ENCODE measurements at regions not wholly inside any gene's neighbourhood (a gene's known extent, or its start where the extent isn't known, plus 50 kb on each side); places are given as distances from the start of the nearest gene placed in this dataset.
"Not testable (repeated sequence)": the region's sequence is repeated elsewhere in the genome, so short reads cannot be mapped to it uniquely, and the experiment has no call there.

DNA sequence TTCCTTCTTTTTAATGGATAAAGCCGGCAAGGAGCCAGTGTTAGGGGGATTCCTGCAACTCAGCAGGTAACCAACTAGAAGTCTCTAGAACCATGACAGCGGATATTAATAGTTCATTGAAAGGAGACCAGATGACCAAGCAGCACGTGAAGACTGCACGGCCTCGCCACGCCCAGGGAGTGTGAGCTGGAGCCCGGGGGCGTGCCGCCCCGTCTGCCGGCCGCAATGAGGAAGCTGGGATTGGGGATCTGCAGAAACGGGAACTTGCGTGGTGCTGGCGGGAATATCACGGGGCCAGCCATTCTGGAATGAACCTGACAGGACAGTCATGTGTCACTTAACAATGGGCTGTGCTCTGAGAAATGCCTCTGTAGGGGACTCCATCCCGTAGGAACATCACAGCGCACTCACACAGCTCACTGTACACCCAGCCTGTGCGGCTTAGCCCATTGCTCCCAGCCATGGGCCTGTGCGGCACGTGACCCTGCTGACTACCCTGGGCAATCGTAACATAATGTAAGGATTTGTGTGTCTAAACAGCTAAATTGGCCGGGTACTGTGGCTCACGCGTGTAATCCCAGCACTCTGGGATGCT is 4092.8 kb upstream of the TPTE start:
- DNase-seq (ENCODE audit: low spot score); intact Hi-C loops (cut with DNase I): not testable (repeated sequence)
- ATAC-seq = peak; percentile 64

DNA sequence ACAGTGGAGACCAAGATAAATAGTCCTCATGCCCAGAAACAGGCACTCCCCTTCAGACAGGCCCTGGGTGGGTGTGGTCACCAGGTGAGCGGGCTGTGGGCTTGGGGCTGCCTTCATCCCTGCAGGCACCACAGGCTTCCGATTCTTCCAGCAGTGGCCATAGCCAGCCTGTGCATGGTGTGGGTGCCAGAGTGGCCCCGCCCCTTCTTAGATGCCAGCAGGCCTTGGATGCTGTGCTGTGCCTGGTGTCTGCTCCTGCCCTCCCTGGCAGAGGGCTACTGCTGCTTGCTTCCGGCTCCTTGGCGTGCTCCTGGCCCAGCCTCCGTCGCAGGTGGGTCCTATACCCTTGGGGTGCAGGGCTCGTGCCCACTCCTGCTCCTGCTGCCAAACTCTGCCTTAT is 4091.5 kb upstream of the TPTE start:
- intact Hi-C loops (cut with DNase I); DNase-seq (ENCODE audit: low spot score): not testable (repeated sequence)
- ATAC-seq = peak; percentile 22

DNA sequence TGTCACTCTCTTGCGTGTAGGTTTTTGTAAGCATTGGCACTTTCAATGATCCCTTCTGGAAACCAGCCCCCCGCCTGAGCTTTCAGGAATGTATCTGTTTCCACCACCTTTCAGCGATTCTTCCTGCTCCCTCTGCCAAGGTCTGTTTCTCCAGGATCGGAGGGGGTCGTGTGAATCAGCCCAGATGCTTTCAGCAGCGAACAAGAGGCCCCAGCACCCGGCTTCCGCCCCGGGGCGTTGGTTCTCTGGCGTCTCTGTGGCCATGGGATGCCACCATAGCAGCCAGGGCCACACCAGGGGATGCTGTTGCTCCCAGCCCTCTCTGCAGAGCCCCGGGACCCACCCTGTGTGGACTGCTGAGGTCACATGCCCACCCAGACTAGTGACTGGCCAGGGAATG is 4088.2 kb upstream of the TPTE start:
- ATAC-seq; DNase-seq (ENCODE audit: low spot score); intact Hi-C loops (cut with DNase I): not testable (repeated sequence)

DNA sequence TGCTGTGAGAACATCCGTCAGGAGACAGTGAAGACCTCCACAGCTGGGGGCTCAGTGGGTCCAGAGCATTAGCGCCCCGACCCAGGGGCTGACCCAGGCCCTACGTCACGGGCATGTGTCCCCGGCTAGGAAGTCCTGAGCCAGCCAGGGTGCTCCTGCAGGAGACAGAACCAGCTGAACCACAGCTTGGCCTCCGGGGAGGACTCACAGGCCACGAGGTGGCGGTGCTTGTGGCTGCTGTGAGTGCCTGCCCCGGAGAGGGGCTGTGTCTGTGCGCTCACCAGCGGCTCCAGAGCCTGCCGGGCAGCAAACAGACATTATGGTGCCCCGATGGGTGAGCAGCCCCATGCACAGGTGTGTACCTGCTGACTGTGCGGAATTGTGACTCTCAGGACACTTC is 4085.2 kb upstream of the TPTE start:
- intact Hi-C loops (cut with DNase I); ATAC-seq; DNase-seq (ENCODE audit: low spot score): not testable (repeated sequence)

DNA sequence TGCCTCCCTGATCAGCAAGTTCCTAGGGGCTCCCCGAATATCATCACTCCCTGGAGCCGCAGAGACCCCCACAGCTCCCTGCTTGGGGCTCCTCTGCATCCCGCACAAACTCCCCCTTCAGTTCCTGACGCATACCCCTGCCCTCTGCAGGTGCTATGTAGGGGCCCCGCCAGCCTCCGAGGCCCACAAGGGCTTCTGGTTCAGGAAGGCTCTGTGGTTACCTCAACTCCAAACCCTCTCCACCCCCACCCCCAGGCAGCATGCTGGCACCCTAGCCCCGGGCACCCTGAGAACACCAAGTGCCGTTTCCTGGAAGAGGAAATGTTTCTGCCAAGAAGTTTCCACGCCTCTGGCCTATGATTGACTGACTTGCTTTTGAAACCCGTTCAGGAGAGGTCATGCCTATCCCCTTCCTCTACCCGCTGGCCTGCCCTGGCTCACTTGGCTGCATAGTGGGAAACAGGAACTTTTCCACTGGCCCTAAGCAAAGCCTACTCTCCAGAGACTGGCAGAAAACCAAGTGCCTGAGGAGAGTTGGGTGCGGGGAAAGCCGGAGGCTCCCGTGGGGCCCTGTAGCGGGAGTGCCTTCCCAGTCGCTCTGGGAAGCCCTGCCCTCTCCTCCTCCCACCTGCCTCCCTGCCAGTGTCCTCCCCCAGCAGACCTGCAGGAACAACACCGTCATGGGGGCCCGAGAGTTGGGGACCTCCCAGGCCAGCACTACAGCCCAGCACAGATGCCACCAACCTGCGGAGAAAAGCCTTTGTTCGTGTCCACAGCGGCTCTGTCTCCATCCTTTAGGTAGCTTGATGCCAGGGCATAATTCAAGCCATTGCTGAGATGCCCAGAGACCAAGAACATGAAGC is 4084.2 kb upstream of the TPTE start:
- intact Hi-C loops (cut with DNase I); DNase-seq (ENCODE audit: low spot score): not testable (repeated sequence)
- ATAC-seq = peak; percentile 75

DNA sequence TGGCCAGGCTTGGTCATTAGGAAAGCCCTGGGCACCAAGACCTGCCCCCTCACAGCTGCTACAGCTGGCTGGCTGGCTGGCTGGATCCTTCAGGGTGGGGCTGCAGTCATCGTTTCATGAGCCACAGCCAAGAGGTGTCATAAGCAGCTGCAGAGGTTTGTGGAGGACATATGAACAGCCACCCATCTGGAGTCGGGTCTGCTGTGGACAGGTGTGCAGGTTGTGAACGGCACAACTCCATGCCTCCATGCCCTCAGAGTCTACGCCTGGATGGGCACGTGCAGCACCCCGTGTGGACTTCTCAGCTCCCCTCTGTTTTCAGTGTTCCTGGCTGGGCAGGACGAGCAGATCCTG is 4083.6 kb upstream of the TPTE start:
- DNase-seq (ENCODE audit: low spot score); intact Hi-C loops (cut with DNase I): not testable (repeated sequence)
- peak; percentile 48 for ATAC-seq

DNA sequence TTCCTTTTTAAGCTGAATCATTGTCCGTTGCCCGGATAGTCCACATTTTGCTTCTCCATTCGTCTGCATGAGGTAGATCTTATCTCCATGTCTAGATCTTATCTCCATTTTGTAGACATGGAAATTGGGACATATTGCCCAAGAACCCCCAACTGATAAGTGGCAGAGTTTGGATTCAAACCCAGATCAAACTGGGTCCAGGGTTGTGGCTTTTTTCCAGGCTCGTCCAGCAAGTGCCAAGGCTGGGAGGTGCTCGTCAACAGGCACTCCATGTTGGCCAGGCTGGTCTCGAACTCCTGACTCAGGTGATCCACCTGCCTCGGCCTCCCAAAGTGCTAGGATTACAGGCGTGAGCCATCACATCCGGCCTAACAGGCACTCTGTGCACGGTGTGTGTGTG is 4082.3 kb upstream of the TPTE start:
- ATAC-seq; DNase-seq (ENCODE audit: low spot score); intact Hi-C loops (cut with DNase I): not testable (repeated sequence)

GRCh38 chr21:6454648-6455340 is 4066.6 kb upstream of the TPTE start:
- DNase-seq (ENCODE audit: low spot score); intact Hi-C loops (cut with DNase I): not testable (repeated sequence)
- ATAC-seq = peak; percentile 64

DNA sequence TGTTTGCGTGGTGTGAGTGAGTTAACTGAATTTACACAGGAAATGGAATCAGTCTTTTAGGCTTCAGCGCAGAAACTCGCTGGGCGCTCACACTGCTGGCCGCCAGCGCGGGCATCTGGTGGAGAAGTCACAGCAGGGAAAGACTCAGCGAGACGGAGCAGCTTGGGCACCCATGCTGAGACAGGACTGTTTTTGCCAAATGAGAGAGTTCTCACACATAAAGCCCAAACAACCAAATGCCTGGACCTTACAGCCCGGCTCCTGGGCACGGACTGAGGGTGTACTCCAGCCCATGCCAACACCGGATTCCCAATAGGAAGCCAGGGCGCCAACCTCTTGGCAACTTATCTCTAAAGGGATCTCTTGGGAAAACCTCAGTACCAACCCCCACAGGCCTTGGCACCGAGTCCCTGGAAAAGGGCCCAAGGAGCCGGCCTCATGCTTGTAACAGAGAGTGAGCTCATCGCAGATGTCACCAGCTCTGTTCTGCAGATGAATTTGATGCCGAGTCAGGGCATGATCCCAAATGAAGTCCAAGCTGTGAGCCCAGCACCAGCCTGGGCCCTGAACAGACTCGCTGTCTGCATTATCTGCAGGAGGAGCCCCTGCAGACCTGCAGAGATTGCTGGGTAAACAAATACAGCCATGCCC is 4065.2 kb upstream of the TPTE start:
- ATAC-seq = peak; percentile 16
- DNase-seq (ENCODE audit: low spot score); intact Hi-C loops (cut with DNase I): not testable (repeated sequence)

- ATAC-seq; DNase-seq (ENCODE audit: low spot score); intact Hi-C loops (cut with DNase I): not testable (repeated sequence)
These were observed 4061.6 kb upstream of the TPTE start for GRCh38 chr21:6459761-6460160.

GRCh38 chr21:6461358-6461757 is 4060.0 kb upstream of the TPTE start:
- DNase-seq (ENCODE audit: low spot score); intact Hi-C loops (cut with DNase I); ATAC-seq: not testable (repeated sequence)

- intact Hi-C loops (cut with DNase I) = not testable (repeated sequence)
These were observed 4057.0 kb upstream of the TPTE start for GRCh38 chr21:6464419-6464818.

GRCh38 chr21:6466081-6466698 is 4055.2 kb upstream of the TPTE start:
- intact Hi-C loops (cut with DNase I); DNase-seq (ENCODE audit: low spot score): not testable (repeated sequence)
- peak; percentile 69 for ATAC-seq

More at GRCh38 chr21:6464419-6464818, 4057.0 kb upstream of the TPTE start:
- not testable (repeated sequence) for DNase-seq (ENCODE audit: low spot score); ATAC-seq

GRCh38 chr21:6466707-6467106 is 4054.7 kb upstream of the TPTE start:
- intact Hi-C loops (cut with DNase I); DNase-seq (ENCODE audit: low spot score); ATAC-seq: not testable (repeated sequence)

GRCh38 chr21:6467189-6467774 is 4054.1 kb upstream of the TPTE start:
- intact Hi-C loops (cut with DNase I) = not testable (repeated sequence)

GRCh38 chr21:6467907-6468306 is 4053.5 kb upstream of the TPTE start:
- DNase-seq (ENCODE audit: low spot score); intact Hi-C loops (cut with DNase I): not testable (repeated sequence)
- peak; percentile 9 for ATAC-seq

More at GRCh38 chr21:6467189-6467774, 4054.1 kb upstream of the TPTE start:
- DNase-seq (ENCODE audit: low spot score) = not testable (repeated sequence)
- peak; percentile 56 for ATAC-seq

DNA sequence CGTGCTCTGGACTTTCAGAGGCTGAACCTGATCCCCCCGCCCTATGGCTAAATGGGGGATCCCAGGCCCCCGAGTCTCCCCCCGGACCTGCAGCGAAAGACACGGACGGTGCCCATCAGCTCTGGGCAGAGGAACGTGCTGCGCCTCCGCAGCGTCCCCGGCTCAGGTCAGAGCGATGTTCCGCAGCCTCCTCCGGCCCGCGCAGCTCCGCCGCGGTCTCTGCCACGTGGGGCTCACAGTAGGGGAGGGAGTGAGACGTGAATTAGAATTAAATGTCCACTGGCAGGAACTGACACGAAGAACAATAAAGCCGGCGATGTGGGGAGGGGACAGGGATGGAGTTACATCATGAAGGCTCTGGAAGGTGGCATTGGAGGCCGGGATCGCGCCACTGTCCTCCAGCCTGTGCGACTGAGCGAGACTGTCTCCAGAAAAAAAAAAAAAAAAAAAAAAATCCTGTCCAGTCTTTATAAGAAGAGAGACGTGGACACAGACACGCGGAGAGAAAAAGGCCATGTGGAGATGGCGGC is 4053.0 kb upstream of the TPTE start:
- DNase-seq (ENCODE audit: low spot score); intact Hi-C loops (cut with DNase I): not testable (repeated sequence)
- peak; percentile 34 for ATAC-seq

Data from sciatic nerve (tissue), 2 donors.